Fibroblast of lung (primary cell): ENCODE measurements at regions not wholly inside any gene's neighbourhood (a gene's known extent, or its start where the extent isn't known, plus 50 kb on each side); places are given as distances from the start of the nearest gene placed in this dataset.
"Not testable (repeated sequence)": the region's sequence is repeated elsewhere in the genome, so short reads cannot be mapped to it uniquely, and the experiment has no call there.

Source experiments
- CTCF ChIP-seq, 2 donors: IDR thresholded peaks in 1 of 2; conservative IDR thresholded peaks in 1 of 2; 1 replicate in 1 of 2; 2 replicates in 1 of 2; pipeline ENCODE4 v1.5.1; 2011 to 2012; ENCODE audit warnings: low read length in 2 of 2, control low read depth in 1 of 2, inconsistent platforms in 1 of 2, low read depth in 1 of 2, mild to moderate bottlenecking in 1 of 2
- EZH2 ChIP-seq: IDR thresholded peaks from 2 replicates; pipeline ENCODE4 v1.5.1; 2012; ENCODE audit warnings: low read length, control low read depth, mild to moderate bottlenecking; ENCODE audit errors: missing control alignments

- not testable (repeated sequence) for TF ChIP-seq CTCF (conservative IDR thresholded peaks at IDR 0.05 in 1 of 2, IDR thresholded peaks at IDR 0.05 in 1 of 2; ENCODE audit: low read depth in 1 of 2, low read length in 2 of 2); EZH2
Measured at GRCh38 chr9:65442116-65442515, 157.1 kb upstream of the FOXD4L5 start.
